WTC11 (cell line): ENCODE measurements at regions not wholly inside any gene's neighbourhood (a gene's known extent, or its start where the extent isn't known, plus 50 kb on each side); places are given as distances from the start of the nearest gene placed in this dataset.

Experiments
- ATAC-seq: fragments of 200-7000 bp; cut with Tn5 transposase; 2 replicates; pipeline ENCODE4 v1.10.0; 2021; ENCODE audit warnings: mild to moderate bottlenecking, moderate library complexity
- CTCF ChIA-PET: fragments of 300-600 bp; sonication (Branson Sonifier 250); formaldehyde crosslinking; loops from one replicate; lab custom pipeline; 2021; ENCODE audit warnings: antibody characterized with exemption; lab: Charles Lee
- POLR2A ChIA-PET: fragments of 350-600 bp; sonication (Branson Sonifier 250); formaldehyde crosslinking; loops from one replicate; lab custom pipeline; 2021; ENCODE audit warnings: antibody characterized with exemption; lab: Charles Lee
- DNase-seq: peaks from one replicate; pipeline ENCODE4 v3.0.0; 2021; ENCODE audit warnings: low spot score
- H3K27ac Mint-ChIP-seq: 2 replicates; pipeline ENCODE4 v1.8.0; 2021; ENCODE audit warnings: mixed read lengths
- H3K27me3 Mint-ChIP-seq: 2 replicates; pipeline ENCODE4 v1.8.0; 2021; ENCODE audit warnings: low read depth, mild to moderate bottlenecking, moderate library complexity, mixed read lengths
- H3K36me3 Mint-ChIP-seq: 2 replicates; pipeline ENCODE4 v1.8.0; 2021; ENCODE audit warnings: mixed read lengths
- H3K4me1 Mint-ChIP-seq: 2 replicates; pipeline ENCODE4 v1.8.0; 2022; ENCODE audit warnings: mixed read lengths
- H3K4me3 Mint-ChIP-seq: 2 replicates; pipeline ENCODE4 v1.8.0; 2021; ENCODE audit warnings: mild to moderate bottlenecking, moderate library complexity, mixed read lengths
- H3K9me3 Mint-ChIP-seq: 2 replicates; pipeline ENCODE4 v1.8.0; 2021; ENCODE audit warnings: mixed read lengths
- ATF6 ChIP-seq: sonication (generic); formaldehyde crosslinking; IDR thresholded peaks from 2 replicates; pipeline ENCODE4 v1.8.1; 2023; ENCODE audit warnings: mild to moderate bottlenecking, missing genetic modification reagents
- CREB1 ChIP-seq: sonication (generic); formaldehyde crosslinking; IDR thresholded peaks from 2 replicates; pipeline ENCODE4 v1.8.0; 2023; ENCODE audit warnings: mild to moderate bottlenecking, missing genetic modification reagents
- E2F4 ChIP-seq: sonication (generic); formaldehyde crosslinking; IDR thresholded peaks from 2 replicates; pipeline ENCODE4 v1.8.1; 2022; ENCODE audit warnings: low read depth, mild to moderate bottlenecking, moderate library complexity, missing genetic modification reagents, borderline replicate concordance
- ERG ChIP-seq: fragments of 250-450 bp; sonication (Bioruptor Pico); IDR thresholded peaks from 2 replicates; pipeline ENCODE4 v1.8.0; 2021; ENCODE audit warnings: mild to moderate bottlenecking
- ESRRA ChIP-seq: sonication (generic); formaldehyde crosslinking; IDR thresholded peaks from 2 replicates; pipeline ENCODE4 v1.8.1; 2022; ENCODE audit warnings: mild to moderate bottlenecking, missing genetic modification reagents, borderline replicate concordance
- FOXP4 ChIP-seq: sonication (generic); formaldehyde crosslinking; IDR thresholded peaks from 2 replicates; pipeline ENCODE4 v1.8.0; 2022; ENCODE audit warnings: mild to moderate bottlenecking, missing genetic modification reagents
- NR2C2 ChIP-seq: sonication (generic); formaldehyde crosslinking; IDR thresholded peaks from 2 replicates; pipeline ENCODE4 v1.8.0; 2022; ENCODE audit warnings: mild to moderate bottlenecking, missing genetic modification reagents
- SMAD3 ChIP-seq: sonication (generic); formaldehyde crosslinking; IDR thresholded peaks from 2 replicates; pipeline ENCODE4 v1.8.0; 2022; ENCODE audit warnings: missing genetic modification reagents, mild to moderate bottlenecking, borderline replicate concordance
- SMAD4 ChIP-seq: sonication (generic); formaldehyde crosslinking; IDR thresholded peaks from 2 replicates; pipeline ENCODE4 v1.8.0; 2022; ENCODE audit warnings: mild to moderate bottlenecking, missing genetic modification reagents
- SP1 ChIP-seq: sonication (generic); formaldehyde crosslinking; conservative IDR thresholded peaks from 2 replicates; pipeline ENCODE4 v1.8.1; 2022; ENCODE audit warnings: missing genetic modification reagents
- TEAD4 ChIP-seq: sonication (generic); formaldehyde crosslinking; IDR thresholded peaks from 2 replicates; pipeline ENCODE4 v1.8.0; 2022; ENCODE audit warnings: mild to moderate bottlenecking, missing genetic modification reagents
- ZNF423 ChIP-seq: fragments of 250-450 bp; sonication (Bioruptor Pico); IDR thresholded peaks from 2 replicates; pipeline ENCODE4 v2.1.2; 2022; ENCODE audit warnings: mild to moderate bottlenecking, moderate library complexity
- TF ChIP-seq, protein P1 (sequence below): fragments of 200-600 bp; IDR thresholded peaks from 2 replicates; pipeline ENCODE4 v1.8.0; 2022; ENCODE audit warnings: antibody characterized with exemption
- TF ChIP-seq, protein P2 (sequence below): fragments of 250-450 bp; sonication (Bioruptor Pico); IDR thresholded peaks from 2 replicates; pipeline ENCODE4 v1.9.0; 2021; ENCODE audit warnings: mild to moderate bottlenecking
- TF ChIP-seq, protein P3 (sequence below): sonication (generic); formaldehyde crosslinking; IDR thresholded peaks from 2 replicates; pipeline ENCODE4 v1.8.0; 2022; ENCODE audit warnings: mild to moderate bottlenecking, missing genetic modification reagents
- TF ChIP-seq, protein P4 (sequence below): sonication (generic); formaldehyde crosslinking; IDR thresholded peaks from 2 replicates; pipeline ENCODE4 v1.8.1; 2022; ENCODE audit warnings: low read depth, missing genetic modification reagents, borderline replicate concordance

GRCh38 chr7:43042302-43042701 lies 70.1 kb upstream of the HECW1 start (continued):
- TF ChIP-seq, protein P1, sequence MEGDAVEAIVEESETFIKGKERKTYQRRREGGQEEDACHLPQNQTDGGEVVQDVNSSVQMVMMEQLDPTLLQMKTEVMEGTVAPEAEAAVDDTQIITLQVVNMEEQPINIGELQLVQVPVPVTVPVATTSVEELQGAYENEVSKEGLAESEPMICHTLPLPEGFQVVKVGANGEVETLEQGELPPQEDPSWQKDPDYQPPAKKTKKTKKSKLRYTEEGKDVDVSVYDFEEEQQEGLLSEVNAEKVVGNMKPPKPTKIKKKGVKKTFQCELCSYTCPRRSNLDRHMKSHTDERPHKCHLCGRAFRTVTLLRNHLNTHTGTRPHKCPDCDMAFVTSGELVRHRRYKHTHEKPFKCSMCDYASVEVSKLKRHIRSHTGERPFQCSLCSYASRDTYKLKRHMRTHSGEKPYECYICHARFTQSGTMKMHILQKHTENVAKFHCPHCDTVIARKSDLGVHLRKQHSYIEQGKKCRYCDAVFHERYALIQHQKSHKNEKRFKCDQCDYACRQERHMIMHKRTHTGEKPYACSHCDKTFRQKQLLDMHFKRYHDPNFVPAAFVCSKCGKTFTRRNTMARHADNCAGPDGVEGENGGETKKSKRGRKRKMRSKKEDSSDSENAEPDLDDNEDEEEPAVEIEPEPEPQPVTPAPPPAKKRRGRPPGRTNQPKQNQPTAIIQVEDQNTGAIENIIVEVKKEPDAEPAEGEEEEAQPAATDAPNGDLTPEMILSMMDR: no peak
- TF ChIP-seq ESRRA (CRISPR knock-in tag) (no peak), ERG (CRISPR knock-in tag) (no peak), SMAD3 (CRISPR knock-in tag) (no peak), NR2C2 (CRISPR knock-in tag) (no peak)
- TF ChIP-seq, protein P2, sequence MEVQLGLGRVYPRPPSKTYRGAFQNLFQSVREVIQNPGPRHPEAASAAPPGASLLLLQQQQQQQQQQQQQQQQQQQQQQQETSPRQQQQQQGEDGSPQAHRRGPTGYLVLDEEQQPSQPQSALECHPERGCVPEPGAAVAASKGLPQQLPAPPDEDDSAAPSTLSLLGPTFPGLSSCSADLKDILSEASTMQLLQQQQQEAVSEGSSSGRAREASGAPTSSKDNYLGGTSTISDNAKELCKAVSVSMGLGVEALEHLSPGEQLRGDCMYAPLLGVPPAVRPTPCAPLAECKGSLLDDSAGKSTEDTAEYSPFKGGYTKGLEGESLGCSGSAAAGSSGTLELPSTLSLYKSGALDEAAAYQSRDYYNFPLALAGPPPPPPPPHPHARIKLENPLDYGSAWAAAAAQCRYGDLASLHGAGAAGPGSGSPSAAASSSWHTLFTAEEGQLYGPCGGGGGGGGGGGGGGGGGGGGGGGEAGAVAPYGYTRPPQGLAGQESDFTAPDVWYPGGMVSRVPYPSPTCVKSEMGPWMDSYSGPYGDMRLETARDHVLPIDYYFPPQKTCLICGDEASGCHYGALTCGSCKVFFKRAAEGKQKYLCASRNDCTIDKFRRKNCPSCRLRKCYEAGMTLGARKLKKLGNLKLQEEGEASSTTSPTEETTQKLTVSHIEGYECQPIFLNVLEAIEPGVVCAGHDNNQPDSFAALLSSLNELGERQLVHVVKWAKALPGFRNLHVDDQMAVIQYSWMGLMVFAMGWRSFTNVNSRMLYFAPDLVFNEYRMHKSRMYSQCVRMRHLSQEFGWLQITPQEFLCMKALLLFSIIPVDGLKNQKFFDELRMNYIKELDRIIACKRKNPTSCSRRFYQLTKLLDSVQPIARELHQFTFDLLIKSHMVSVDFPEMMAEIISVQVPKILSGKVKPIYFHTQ (CRISPR knock-in tag): no peak
- TF ChIP-seq, protein P3, sequence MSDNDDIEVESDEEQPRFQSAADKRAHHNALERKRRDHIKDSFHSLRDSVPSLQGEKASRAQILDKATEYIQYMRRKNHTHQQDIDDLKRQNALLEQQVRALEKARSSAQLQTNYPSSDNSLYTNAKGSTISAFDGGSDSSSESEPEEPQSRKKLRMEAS (CRISPR knock-in tag): no peak

- Mint-ChIP-seq H3K36me3 (no peaks in the 10 kb centered on the region), H3K4me1 (peaks cover 26% of the 10 kb centered on the region), H3K4me3 (no peak overlapping the region), H3K27ac (no peak overlapping the region), H3K27me3 (no peaks in the 10 kb centered on the region; the same call in 1 of the 2 replicates), H3K9me3 (peaks cover 14% of the 10 kb centered on the region; the same call in 1 of the 2 replicates)
- ChIA-PET POLR2A (interaction anchor here (0.6 kb wide), 1 partner anchor 45 kb away, joined by 3 read pairs; no protein-coding TSS in a partner anchor), CTCF (no interaction called here)
- DNase-seq (no peak), ATAC-seq (no peak)
- no peak for TF ChIP-seq SMAD4
- TF ChIP-seq, protein P4, sequence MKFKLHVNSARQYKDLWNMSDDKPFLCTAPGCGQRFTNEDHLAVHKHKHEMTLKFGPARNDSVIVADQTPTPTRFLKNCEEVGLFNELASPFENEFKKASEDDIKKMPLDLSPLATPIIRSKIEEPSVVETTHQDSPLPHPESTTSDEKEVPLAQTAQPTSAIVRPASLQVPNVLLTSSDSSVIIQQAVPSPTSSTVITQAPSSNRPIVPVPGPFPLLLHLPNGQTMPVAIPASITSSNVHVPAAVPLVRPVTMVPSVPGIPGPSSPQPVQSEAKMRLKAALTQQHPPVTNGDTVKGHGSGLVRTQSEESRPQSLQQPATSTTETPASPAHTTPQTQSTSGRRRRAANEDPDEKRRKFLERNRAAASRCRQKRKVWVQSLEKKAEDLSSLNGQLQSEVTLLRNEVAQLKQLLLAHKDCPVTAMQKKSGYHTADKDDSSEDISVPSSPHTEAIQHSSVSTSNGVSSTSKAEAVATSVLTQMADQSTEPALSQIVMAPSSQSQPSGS: no peak
- no peak for TF ChIP-seq CREB1
- no peak for TF ChIP-seq FOXP4 (CRISPR knock-in tag)
- no peak for TF ChIP-seq TEAD4 (CRISPR knock-in tag)
- TF ChIP-seq, protein P1: no peak
- no peak for TF ChIP-seq ATF6 (CRISPR knock-in tag)
- no peak for TF ChIP-seq SMAD3 (CRISPR knock-in tag)
- TF ChIP-seq SP1 (CRISPR knock-in tag): no peak
- TF ChIP-seq, protein P2 (CRISPR knock-in tag): no peak
- TF ChIP-seq ESRRA (CRISPR knock-in tag): no peak
- no peak for TF ChIP-seq ZNF423 (CRISPR knock-in tag)
- TF ChIP-seq E2F4 (CRISPR knock-in tag): no peak
Measured at GRCh38 chr7:43044511-43044910, 67.9 kb upstream of the HECW1 start.
